Mammary epithelial cell (primary cell): ENCODE measurements at regions not wholly inside any gene's neighbourhood (a gene's known extent, or its start where the extent isn't known, plus 50 kb on each side); places are given as distances from the start of the nearest gene placed in this dataset.

Source experiments
- CTCF ChIP-seq, 2 donors: IDR thresholded peaks in 1 of 2; conservative IDR thresholded peaks in 1 of 2; 2 replicates each; pipeline ENCODE4 v1.5.1; 2011 to 2012; ENCODE audit warnings: inconsistent platforms in 2 of 2, low read length in 2 of 2, mild to moderate bottlenecking in 2 of 2, control low read depth in 1 of 2, low read depth in 1 of 2; ENCODE audit not compliant: insufficient read depth in 1 of 2; ENCODE audit errors: extremely low read depth in 1 of 2
- EZH2 ChIP-seq: IDR thresholded peaks from 2 replicates; pipeline ENCODE4 v1.6.1; 2012; ENCODE audit warnings: low read length, inconsistent platforms, borderline replicate concordance

- no peak for TF ChIP-seq CTCF (conservative IDR thresholded peaks at IDR 0.05 in 1 of 2, IDR thresholded peaks at IDR 0.05 in 1 of 2; ENCODE audit: extremely low read depth in 1 of 2, insufficient read depth in 1 of 2, low read depth in 1 of 2, low read length in 2 of 2)
- no peak for TF ChIP-seq EZH2
Measured at GRCh38 chr1:232223183-232223708, 406.7 kb downstream of the SIPA1L2 start.
